ENCODE measurements at regions not wholly inside any gene's neighbourhood (a gene's known extent, or its start where the extent isn't known, plus 50 kb on each side); places are given as distances from the start of the nearest gene placed in this dataset.
"Not testable (repeated sequence)": the region's sequence is repeated elsewhere in the genome, so short reads cannot be mapped to it uniquely, and the experiment has no call there.

DNA sequence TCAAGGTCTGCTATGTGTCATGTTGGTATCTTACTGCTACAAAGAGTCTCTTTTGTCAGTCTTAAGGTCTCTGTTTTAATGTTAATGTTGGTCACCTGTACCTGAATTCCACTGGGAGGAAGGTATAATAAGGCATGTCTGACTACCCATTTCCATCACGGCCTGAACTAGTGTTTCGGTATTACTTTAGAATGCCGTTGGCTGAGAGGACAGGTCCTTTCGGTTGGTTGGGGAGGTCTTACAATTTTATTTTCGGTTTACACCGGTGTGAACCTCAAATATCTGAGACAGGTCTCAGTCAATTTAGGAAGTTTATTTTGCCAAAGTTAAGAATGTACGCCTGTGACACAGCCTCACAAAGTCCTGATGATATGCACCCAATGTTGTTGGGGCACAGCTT is 154.9 kb upstream of the ABCA1 start:
- intact Hi-C loops (cut with DNase I): no loop called here
- DNase-seq (ENCODE audit: low spot score): no peak
- no peak for ATAC-seq

- no peak for ATAC-seq
- intact Hi-C loops (cut with DNase I): no loop called here
- no peak for DNase-seq (ENCODE audit: low spot score)
Observed at GRCh38 chr9:105083256-105083655, 155.3 kb upstream of the ABCA1 start.

- intact Hi-C loops (cut with DNase I): no loop called here
- no peak for DNase-seq (ENCODE audit: low spot score)
Observed at GRCh38 chr9:105087910-105088898, 156.2 kb upstream of the SLC44A1 start.

GRCh38 chr9:105089874-105090273 is 154.6 kb upstream of the SLC44A1 start:
- peak; percentile 61 for ATAC-seq
- intact Hi-C loops (cut with DNase I): no loop called here
- DNase-seq (ENCODE audit: low spot score): no peak

More at GRCh38 chr9:105087910-105088898, 156.2 kb upstream of the SLC44A1 start:
- no peak for ATAC-seq

DNA sequence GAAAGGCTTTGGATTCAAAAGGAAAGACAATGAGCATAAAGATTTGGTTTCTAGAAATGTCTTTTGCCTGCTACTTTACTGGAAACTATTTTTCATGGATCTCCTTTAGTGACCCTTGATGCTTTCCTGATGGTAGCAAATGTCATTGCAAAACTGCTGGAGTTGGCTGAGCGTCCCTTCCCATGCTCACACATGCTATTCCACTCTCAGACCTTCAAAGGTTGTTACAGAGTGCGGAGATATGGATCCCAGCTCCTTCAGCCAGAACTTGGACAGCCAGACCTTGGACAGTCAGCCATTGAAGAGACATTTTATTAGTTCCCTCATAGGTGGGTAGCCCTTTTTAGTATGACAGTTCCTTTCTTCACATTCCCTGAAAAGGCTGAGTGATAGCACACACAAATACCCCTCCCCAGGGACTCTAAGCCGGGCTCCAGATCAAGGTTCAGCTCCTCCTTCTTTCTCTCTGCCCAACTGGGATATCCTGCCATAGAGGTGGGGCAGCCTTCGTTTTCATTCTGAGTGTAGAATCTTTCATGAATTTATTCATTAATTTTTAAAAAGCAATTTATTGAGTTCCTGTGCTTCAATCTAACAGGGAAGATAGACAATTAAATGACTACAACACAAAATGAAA is 153.3 kb upstream of the SLC44A1 start:
- intact Hi-C loops (cut with DNase I): no loop called here
- ATAC-seq: peak; percentile 79
- DNase-seq (ENCODE audit: low spot score): no peak

- ATAC-seq (no peak), DNase-seq (ENCODE audit: low spot score) (no peak)
- intact Hi-C loops (cut with DNase I): no loop called here
Observed at GRCh38 chr9:105093685-105094084, 150.8 kb upstream of the SLC44A1 start.

GRCh38 chr9:105098370-105098769 is 146.1 kb upstream of the SLC44A1 start:
- intact Hi-C loops (cut with DNase I): no loop called here
- no peak for ATAC-seq

DNA sequence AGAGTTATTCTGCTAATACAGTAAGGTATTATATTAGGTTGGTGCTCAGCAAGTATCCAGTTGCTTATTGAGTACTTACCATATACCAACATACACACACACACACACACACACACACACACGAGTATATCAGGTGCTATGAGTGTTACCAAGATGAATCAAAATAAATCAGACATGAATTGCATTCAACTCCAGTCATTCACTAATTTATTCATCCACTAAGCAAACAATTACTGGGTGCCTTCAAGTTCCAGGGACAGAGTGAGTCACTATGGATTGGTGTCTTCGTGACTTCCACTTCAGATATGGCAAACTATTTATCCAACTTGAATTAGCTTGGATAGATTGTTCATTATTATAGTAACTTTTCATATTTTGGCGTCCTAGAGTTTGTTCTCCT is 140.7 kb upstream of the SLC44A1 start:
- DNase-seq (ENCODE audit: low spot score): no peak
- no peak for ATAC-seq
- intact Hi-C loops (cut with DNase I): no loop called here

More at GRCh38 chr9:105098370-105098769, 146.1 kb upstream of the SLC44A1 start:
- no peak for DNase-seq (ENCODE audit: low spot score)

- ATAC-seq: no peak
- DNase-seq (ENCODE audit: low spot score): no peak
- intact Hi-C loops (cut with DNase I): no loop called here
Observed at GRCh38 chr9:105114318-105114717, 130.1 kb upstream of the SLC44A1 start.

DNA sequence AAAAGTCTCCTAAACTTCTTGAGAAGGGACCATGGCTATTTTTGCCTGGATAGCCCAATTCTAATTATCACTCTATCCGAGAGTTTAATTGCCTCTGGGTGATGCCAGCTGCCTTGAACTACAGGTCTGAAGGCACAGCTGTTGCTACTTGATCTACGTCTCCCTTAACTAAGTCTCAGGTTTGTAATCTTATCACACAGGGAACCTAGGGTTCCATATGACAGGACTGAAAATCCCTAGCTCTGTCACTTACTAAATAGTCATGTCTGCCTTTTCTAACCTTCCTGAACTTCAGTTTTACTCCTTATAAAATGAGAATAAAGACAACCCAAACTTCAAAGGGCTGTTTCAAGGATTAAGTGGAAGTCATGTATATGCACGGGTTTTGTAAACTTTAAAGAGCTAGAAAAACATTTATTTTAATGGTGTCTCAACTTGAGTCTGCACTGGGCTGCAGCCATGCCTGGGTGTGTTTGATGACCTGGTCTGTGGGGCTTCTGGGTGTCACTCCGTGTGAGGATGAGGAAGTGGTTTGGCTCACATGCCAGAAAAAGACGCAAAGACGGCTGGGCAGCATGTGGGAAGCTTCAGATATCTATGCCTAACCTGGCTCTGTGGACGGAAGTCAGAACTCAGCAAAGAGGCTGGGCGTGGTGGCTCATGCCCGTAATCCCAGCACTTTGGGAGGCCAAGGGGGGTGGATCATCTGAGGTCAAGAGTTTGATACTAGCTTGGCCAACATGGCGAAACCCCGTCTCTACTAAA is 129.3 kb upstream of the SLC44A1 start:
- intact Hi-C loops (cut with DNase I): no loop called here
- DNase-seq (ENCODE audit: low spot score) (peak; percentile 63), ATAC-seq (peak; percentile 76)

- no peak for ATAC-seq
- intact Hi-C loops (cut with DNase I): no loop called here
- DNase-seq (ENCODE audit: low spot score): no peak
Observed at GRCh38 chr9:105116052-105116868, 128.2 kb upstream of the SLC44A1 start.

GRCh38 chr9:105117234-105117633 is 127.2 kb upstream of the SLC44A1 start:
- ATAC-seq: no peak
- no peak for DNase-seq (ENCODE audit: low spot score)
- intact Hi-C loops (cut with DNase I): no loop called here

DNA sequence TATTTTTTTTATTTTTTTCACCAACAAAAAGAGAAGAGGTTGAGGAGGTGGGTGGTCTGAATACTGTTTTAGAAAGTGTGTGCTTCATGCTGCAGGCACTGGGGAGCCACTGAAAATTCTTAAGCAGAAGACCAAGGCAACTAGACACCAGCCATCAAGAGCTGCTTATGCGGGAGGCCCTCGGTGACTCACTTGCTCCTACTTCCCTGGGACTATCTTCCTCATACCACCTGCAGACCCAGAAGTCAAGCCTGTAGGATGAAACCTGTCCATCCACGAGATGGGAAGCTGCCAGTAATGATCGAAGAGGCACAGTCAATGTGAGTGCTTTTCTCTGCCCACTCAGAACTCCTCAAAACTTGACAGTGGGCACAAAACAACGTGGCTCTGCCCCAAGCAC is 125.8 kb upstream of the SLC44A1 start:
- intact Hi-C loops (cut with DNase I): no loop called here
- ATAC-seq (no peak), DNase-seq (ENCODE audit: low spot score) (no peak)

- intact Hi-C loops (cut with DNase I): no loop called here
- ATAC-seq (no peak), DNase-seq (ENCODE audit: low spot score) (no peak)
Observed at GRCh38 chr9:105119156-105119555, 125.3 kb upstream of the SLC44A1 start.

DNA sequence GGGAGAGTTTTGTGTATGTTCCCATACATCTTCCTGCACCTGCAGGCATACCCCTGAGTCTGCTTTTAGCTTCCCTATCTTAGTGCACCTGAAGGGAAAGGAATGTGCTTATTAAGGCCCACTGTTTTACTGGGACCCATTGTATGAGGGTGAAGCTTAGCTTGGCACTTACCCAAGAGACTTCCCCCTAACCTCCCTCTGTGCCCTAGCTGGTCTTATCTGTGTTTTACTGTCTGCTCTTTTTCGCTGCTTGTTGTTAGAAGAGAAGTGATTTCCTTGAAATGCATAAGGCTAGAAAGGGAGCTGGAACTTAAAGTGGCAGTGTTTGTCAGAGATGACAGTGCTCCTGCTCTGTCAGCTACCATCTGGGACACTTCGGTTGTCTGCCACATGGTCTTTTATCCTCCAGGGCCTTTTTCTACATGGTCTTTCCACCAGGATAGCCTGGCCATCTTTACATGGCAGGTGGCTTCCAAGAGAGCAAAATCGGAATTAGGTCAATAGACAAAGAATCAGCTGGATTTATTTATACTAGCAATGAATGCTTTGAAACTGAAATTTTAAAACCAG is 122.5 kb upstream of the SLC44A1 start:
- no peak for ATAC-seq
- intact Hi-C loops (cut with DNase I): no loop called here
- DNase-seq (ENCODE audit: low spot score): no peak

DNA sequence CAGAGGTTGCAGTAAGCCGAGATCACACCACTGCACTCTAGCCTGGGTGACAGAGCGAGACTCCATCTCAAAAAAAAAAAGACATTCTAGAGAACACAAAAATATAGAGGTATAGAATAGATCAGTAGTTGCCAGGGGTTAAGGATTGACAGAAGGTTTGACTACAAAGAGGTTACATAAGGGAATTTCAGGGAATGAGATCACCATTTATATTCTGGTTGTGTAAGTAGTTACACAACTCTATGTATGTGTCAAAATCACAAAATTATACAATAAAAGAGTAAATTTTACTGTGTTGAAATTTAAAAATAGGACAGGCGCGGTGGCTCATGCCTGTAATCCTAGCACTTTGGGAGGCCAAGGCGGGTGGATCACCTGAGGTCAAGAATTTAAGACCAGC is 119.9 kb upstream of the SLC44A1 start:
- intact Hi-C loops (cut with DNase I); ATAC-seq; DNase-seq (ENCODE audit: low spot score): not testable (repeated sequence)

DNA sequence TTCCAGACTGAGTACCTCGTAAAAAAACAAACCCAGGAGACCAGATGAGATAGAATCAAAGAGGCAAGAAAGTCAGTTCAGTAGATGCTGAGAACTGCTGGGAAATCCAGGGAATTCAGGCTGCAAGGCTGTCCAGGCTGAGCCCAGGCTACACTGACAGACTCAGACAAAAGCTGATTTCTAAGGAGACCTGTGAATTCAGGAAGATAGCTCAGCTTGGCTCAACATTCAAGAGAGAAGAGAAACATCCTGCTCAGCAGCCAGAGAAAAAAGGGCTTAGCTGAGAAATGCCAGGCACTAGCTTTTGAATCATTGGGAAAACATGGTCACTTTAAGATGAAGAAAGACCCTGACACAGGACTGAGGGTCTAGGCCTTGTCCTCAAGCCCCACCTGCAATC is 118.2 kb upstream of the SLC44A1 start:
- intact Hi-C loops (cut with DNase I): no loop called here
- ATAC-seq: no peak
- DNase-seq (ENCODE audit: low spot score): no peak

GRCh38 chr9:105127863-105128220 is 116.6 kb upstream of the SLC44A1 start:
- intact Hi-C loops (cut with DNase I): no loop called here
- ATAC-seq: no peak

More at GRCh38 chr9:105127863-105128220, 116.6 kb upstream of the SLC44A1 start:
- DNase-seq (ENCODE audit: low spot score): no peak
